HFF-Myc (cell line): ENCODE measurements at regions not wholly inside any gene's neighbourhood (a gene's known extent, or its start where the extent isn't known, plus 50 kb on each side); places are given as distances from the start of the nearest gene placed in this dataset.

Experiments used
- DNase-seq: peaks from one replicate; pipeline ENCODE4 v3.0.0-alpha.2; 2011; ENCODE audit warnings: low read depth; ENCODE audit errors: extremely low read depth
- H3K4me3 ChIP-seq: replicated peaks from 2 replicates; pipeline ENCODE4 v1.5.1; 2011; ENCODE audit warnings: low read depth, mild to moderate bottlenecking, control low read depth, low read length
- TF ChIP-seq, protein P1 (sequence below): IDR thresholded peaks from 2 replicates; pipeline ENCODE4 v1.5.1; 2012; ENCODE audit warnings: mild to moderate bottlenecking, low read depth, low read length, control low read depth; ENCODE audit errors: missing control alignments

DNA sequence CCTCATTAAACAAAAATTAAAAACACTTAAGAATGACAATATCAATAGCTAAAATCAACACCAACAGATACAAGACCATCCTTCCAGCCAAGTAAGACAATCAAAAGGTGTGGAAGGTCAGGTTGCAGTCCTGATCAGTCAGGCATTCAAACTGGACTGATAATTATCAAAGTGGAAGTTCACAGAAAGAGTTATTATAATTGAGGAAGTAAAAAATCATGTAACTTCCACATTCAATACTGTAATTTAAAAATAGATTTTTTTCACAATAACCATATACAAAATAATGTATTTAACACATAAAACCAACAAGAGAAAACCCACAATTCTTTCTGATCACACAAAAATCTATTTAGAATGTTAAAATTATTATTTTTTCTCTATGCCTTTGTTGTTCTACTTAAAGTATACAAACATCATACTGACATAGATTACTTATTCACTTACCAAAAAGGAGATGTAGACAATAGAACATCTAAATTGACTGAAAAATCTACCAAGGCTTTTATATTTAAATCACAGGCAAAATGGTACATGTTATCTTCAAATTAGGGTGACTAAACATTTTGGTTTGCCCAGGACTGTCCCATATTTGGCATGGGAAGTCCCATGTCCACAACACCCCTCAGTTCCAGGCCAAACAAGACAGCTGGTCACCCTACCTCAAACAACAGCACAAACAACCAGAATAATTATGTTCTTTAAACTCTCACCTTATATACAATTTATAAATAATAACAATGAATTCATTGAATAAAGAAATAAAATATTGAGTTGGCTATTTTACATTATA is 142.5 kb upstream of the SLC24A2 start:
- no peak for DNase-seq
- no peak overlapping the region for H3K4me3 ChIP-seq
- TF ChIP-seq, protein P1, sequence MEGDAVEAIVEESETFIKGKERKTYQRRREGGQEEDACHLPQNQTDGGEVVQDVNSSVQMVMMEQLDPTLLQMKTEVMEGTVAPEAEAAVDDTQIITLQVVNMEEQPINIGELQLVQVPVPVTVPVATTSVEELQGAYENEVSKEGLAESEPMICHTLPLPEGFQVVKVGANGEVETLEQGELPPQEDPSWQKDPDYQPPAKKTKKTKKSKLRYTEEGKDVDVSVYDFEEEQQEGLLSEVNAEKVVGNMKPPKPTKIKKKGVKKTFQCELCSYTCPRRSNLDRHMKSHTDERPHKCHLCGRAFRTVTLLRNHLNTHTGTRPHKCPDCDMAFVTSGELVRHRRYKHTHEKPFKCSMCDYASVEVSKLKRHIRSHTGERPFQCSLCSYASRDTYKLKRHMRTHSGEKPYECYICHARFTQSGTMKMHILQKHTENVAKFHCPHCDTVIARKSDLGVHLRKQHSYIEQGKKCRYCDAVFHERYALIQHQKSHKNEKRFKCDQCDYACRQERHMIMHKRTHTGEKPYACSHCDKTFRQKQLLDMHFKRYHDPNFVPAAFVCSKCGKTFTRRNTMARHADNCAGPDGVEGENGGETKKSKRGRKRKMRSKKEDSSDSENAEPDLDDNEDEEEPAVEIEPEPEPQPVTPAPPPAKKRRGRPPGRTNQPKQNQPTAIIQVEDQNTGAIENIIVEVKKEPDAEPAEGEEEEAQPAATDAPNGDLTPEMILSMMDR: no peak

DNA sequence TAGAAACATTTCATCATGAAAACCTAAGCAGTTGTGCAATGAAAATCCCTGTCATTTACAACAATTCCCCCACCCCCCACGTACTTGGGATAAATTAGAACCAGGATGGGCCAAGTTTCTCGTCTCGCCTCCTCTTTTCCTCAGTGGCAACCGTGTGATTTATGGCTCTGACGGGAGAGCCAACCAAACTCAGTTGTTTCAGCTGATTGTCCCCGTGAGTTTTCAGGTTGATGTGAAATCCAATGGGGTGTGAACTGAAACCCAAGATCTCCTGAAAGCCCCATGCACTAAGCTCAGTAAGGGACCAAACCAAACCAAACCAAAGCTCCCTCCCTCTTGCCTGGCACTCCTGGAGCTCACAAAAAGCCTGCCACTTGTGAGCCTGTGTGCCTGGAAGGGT is 138.7 kb upstream of the SLC24A2 start:
- DNase-seq: no peak
- TF ChIP-seq, protein P1: no peak
- no peak overlapping the region for H3K4me3 ChIP-seq

DNA sequence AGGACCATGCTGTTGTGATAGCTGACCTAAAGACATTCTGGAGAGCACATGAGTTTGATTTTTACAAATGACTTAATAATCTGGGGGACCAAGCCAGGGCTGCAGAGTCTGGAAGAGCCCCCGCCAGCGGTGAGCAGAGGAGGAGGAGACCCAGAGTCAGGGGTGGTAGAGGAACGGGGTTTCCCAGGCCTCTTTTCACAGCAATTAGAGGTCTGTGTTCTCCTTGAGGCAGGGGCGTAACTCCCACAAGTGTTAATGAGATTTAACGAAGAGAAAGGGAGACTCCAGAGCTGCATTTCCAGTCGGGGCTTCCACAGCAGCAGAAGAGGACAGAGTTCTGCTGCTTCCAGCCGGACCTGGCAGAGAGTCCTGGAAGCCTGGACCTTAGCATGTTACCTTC is 137.9 kb upstream of the SLC24A2 start:
- no peak overlapping the region for H3K4me3 ChIP-seq
- no peak for DNase-seq
- TF ChIP-seq, protein P1: no peak

DNA sequence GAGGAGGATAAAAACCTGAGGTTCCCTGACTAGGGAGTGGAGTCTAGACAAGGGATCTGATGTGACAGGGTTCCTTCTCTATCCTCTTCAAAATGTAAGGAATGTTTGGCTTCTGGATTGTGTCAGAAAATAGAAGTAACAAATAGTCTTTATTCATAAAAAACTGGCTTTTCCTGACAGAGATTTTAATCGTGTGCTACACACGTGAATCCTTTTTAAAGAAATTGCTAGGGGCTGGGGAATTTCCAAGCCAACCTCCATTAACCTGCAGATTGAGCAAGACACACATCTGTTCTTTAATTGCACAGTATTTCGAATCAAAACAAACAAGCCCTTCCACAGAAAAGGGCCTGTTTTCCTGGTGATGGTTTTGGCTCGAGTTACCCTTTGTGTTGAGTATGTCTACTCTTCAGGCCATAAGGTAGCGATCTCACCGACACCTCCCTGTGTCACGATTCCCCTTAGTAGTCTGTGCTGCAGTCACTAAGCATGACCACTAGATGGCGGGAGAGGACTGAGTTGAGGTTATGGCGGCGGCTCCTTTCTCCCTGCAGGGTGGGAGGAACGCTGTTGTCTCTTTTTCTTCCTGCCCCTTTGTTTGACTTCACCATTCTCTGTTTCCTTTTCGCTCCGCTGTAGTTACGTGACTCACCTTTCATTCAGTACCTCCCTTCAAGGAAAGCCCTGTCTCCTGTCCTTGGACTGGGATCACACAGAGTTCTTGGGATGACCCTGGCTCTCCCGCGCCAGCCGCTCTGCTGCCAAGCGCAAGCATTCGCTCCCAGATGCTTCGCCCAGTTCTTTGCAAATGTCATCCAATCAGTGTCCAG is 137.1 kb upstream of the SLC24A2 start:
- TF ChIP-seq, protein P1: peak; percentile 97
- peak; percentile 46 for DNase-seq
- peak overlapping the region; percentile 32 for H3K4me3 ChIP-seq

DNA sequence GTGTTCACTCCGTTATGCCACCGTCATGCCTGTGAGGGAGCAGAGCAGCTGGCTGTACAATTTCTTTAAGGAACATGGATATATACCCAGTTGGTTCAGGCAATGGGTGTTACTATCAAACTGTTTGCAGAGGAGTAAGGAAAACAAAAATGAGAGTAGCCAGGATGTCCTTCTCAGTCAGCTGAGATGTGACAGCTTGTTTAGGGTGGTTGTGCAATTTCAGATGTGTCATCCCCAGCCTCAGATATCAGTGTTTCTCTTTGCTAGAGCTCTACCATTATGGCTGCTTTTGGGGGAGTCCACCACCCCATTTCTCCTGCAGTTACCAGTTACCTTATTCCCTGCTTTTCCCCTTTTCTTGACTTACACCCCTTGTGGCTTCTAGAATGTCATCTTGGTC is 135.2 kb upstream of the SLC24A2 start:
- no peak overlapping the region for H3K4me3 ChIP-seq
- TF ChIP-seq, protein P1: no peak
- no peak for DNase-seq

DNA sequence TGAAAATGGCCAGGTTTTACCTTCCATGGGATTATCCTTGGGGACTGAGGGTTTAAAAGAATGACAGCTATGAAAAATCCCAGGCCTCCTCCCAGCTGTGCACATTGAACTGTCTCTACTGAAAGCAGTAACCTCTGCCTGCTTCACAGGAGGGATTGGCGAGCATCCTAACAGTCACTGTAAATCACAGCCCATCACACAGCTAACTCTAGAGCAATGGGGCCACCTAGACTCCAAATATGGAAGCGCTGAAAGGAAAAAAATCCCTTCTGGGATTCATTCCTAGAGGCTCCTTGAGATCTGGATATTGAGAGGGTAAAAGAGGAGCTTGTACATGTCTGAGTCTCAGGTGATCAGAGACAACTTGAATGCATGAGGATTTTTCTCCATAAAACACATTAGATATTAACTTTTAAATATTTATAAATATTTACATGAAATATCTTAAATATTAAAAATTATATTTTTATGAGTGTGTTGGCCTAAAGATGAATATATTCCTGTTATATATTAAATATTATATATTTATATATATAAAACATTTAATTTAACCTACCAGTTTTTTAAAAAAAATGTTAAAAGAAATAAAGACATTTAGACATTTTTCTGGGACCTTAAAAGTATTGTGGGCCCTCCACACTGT is 133.8 kb upstream of the SLC24A2 start:
- TF ChIP-seq, protein P1: peak; percentile 39
- DNase-seq: no peak

More for the DNA sequence above, 133.8 kb upstream of the SLC24A2 start:
- no peak overlapping the region for H3K4me3 ChIP-seq
